Activated CD4-positive, alpha-beta T cell treated with anti-CD3 and anti-CD28 coated beads for 36 hours (primary cell): ENCODE measurements at regions not wholly inside any gene's neighbourhood (a gene's known extent, or its start where the extent isn't known, plus 50 kb on each side); places are given as distances from the start of the nearest gene placed in this dataset.

Experiments
- ATAC-seq: fragments of 200-7000 bp; cut with Tn5 transposase; one replicate; pipeline ENCODE4 v1.10.0; 2021; ENCODE audit warnings: mild to moderate bottlenecking, moderate library complexity
- CTCF ChIA-PET: fragments of 350-600 bp; sonication (Branson Sonifier 250); formaldehyde crosslinking; loops from one replicate; lab custom pipeline; 2021; ENCODE audit warnings: antibody characterized with exemption; lab: Charles Lee
- POLR2A ChIA-PET: fragments of 350-600 bp; sonication (Branson Sonifier 250); formaldehyde crosslinking; loops from one replicate; lab custom pipeline; 2021; ENCODE audit warnings: antibody characterized with exemption, inconsistent platforms; lab: Charles Lee
- DNase-seq: peaks from one replicate; pipeline ENCODE4 v3.0.0-alpha.2; 2020
- H3K27ac Mint-ChIP-seq: one replicate; pipeline ENCODE4 v1.8.0; 2021; ENCODE audit warnings: mixed read lengths
- H3K27me3 Mint-ChIP-seq: one replicate; pipeline ENCODE4 v1.8.0; 2021; ENCODE audit warnings: mixed read lengths
- H3K36me3 Mint-ChIP-seq: one replicate; pipeline ENCODE4 v1.8.0; 2021; ENCODE audit warnings: low read depth, mixed read lengths
- H3K4me1 Mint-ChIP-seq: one replicate; pipeline ENCODE4 v1.8.0; 2021; ENCODE audit warnings: mixed read lengths
- H3K4me3 Mint-ChIP-seq: one replicate; pipeline ENCODE4 v1.8.0; 2021; ENCODE audit warnings: mild to moderate bottlenecking, moderate library complexity, mixed read lengths
- H3K9me3 Mint-ChIP-seq: one replicate; pipeline ENCODE4 v1.8.0; 2021; ENCODE audit warnings: low read depth, mixed read lengths
- intact Hi-C, 2 experiments: fragments of 100-400 bp; cut with DNase I in 1 of 2; cut with micrococcal nuclease in 1 of 2; formaldehyde crosslinking; loops; one replicate each; pipeline versions ENCODE4 v1.14.2 to v1.15.1; 2022 to 2024; cut with DNase I, micrococcal nuclease

DNA sequence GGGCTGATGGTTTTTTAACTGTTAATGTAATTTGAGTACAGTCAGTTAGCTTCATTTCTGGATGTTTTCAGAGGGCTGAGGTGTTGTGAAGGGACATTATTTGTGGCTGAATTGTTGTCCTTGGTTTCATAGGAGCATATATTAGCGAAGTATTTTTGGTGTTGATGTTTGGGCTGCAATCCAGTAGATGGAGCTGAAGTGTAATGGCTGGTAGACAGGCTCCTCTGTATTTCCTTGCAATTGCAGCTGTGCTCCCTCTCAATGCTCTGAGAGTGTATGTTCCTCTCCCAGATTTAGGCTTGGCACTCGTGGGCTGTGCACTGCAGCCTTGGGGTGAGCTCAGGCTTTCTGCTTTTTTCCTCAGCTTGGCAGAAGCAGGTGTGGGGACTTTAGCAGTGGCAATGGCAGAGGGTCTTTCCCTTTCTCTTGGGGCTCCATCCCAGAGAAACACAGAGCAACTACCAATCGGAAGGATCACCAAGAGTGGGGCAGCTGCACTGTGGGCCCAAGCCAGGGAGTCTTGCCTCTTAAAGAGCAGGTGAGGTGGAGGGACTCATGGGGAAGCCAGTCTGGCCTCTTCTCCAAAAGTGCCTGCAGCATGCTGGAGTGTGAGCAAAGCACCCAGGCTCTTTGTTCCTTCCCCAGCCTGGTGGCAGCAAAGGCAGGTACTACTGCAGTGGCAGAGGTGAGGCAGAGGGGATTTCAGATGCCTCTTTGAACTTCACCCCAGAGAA, 544.4 kb downstream of the SH2D4B start:
- Mint-ChIP-seq H3K27me3 (no peaks in the 10 kb centered on the region), H3K9me3 (no peaks in the 10 kb centered on the region), H3K27ac (no peak overlapping the region), H3K36me3 (no peaks in the 10 kb centered on the region), H3K4me1 (no peaks in the 10 kb centered on the region), H3K4me3 (no peak overlapping the region)
- intact Hi-C loops: no loop called here
- DNase-seq (no peak), ATAC-seq (no peak)
- ChIA-PET POLR2A (no interaction called here), CTCF (no interaction called here)

DNA sequence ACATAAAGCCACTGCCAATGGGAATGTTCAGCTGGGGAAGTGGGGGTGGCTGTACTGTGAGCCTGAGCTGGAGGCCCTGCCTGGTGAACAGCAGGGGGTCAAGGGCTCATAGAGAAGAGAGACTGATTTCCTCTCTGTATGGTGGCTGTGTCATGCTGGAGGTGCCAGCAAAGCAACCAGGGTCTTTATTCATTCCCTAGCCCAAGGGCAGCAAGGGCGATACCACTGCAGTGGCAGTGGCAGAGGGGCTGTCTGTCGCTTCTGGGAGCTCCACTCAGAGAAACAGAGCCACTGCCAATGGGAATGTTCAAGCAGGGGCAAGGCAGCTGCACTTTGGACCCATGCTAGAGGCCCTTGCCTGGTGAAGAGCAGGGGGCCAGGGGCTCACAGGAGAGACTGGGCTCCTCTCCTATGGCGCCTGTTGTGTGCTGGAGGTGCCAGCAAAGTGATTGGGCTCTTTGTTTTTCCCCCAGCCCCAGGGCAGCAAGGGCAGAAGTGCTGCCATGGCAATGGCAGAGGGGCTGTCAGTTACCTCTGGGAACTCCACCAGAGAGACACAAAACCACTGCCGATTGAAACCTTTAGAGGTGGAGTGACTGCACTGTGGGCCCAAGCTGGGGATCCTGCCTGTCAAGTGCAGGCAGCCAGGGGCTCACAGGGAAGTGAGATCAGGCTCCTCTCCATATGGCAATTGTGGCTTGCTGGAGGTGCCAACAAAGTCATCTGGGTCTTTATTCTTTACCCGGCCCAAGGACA, 545.1 kb downstream of the SH2D4B start:
- no peaks in the 10 kb centered on the region for H3K36me3 Mint-ChIP-seq
- H3K27me3 Mint-ChIP-seq: no peaks in the 10 kb centered on the region
- DNase-seq (no peak), ATAC-seq (no peak)
- no peaks in the 10 kb centered on the region for H3K4me1 Mint-ChIP-seq
- ChIA-PET CTCF (no interaction called here), POLR2A (no interaction called here)
- no peak overlapping the region for H3K27ac Mint-ChIP-seq
- H3K9me3 Mint-ChIP-seq: no peaks in the 10 kb centered on the region
- H3K4me3 Mint-ChIP-seq: no peak overlapping the region
- intact Hi-C loops: no loop called here

DNA sequence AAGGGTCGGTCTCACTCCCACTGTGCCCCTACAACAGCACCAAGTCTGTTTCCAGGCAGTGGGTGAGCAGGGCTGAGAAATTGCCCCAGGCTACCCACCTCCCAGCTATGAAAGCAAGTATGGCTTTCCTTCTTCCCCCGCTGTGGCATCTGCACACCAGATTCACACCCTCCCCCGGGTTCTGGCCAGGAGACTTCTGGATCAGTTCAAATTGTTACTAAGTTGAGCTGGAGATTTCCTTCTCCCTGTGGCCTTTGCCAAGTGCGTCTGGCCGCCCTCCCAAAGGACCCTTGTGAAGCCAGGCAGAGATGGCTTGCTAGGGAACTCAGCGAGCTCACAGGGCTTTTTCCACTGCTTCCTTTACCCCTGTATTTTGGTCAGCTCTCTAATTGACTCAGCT, 555.4 kb downstream of the SH2D4B start:
- ChIA-PET POLR2A (no interaction called here), CTCF (no interaction called here)
- ATAC-seq (no peak), DNase-seq (no peak)
- no peak overlapping the region for H3K4me3 Mint-ChIP-seq
- peaks cover 2% of the 10 kb centered on the region for H3K27me3 Mint-ChIP-seq
- no peak overlapping the region for H3K27ac Mint-ChIP-seq
- no peaks in the 10 kb centered on the region for H3K4me1 Mint-ChIP-seq
- no peaks in the 10 kb centered on the region for H3K9me3 Mint-ChIP-seq
- intact Hi-C loops: no loop called here
- H3K36me3 Mint-ChIP-seq: no peaks in the 10 kb centered on the region

DNA sequence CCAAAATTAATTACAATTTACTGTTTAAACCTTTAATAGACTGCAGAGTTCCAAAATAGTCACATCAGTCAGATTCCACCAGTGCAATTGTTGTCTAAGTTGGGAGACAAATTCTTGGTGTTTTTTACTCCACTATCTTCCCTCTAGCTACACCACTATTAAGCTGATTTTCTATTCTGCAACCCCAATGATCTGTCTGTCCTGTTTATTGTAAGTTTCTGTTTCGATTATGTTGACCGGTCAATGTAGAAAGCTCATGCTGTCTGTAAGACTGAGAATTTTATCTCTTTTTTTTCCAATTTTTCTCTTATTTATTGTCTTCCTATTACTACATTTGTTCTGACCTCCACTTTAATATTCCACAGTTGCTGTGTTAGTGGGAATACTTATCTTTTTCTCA, 557.5 kb downstream of the SH2D4B start:
- no peaks in the 10 kb centered on the region for H3K36me3 Mint-ChIP-seq
- H3K27ac Mint-ChIP-seq: no peak overlapping the region
- no peak for ATAC-seq

DNA sequence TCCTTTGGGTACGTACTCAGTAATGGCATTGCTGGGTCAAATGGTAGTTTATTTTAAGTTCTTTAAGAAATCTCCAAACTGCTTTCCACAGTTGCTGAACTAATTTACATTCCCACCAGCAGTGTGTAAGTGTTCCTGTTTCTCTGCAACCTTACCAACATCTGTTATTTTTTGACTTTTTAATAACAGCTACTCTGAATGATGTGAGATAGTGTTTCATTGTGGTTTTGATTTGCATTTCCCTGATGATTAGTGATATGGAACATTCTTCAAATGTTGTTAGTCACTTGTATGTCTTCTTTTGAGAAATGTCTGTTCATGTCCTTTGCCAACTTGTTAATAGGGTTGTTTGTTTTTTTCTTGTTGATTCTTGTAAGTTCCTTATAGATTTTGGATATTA, 558.9 kb downstream of the SH2D4B start:
- no peaks in the 10 kb centered on the region for H3K9me3 Mint-ChIP-seq
- DNase-seq (no peak), ATAC-seq (no peak)
- ChIA-PET CTCF (no interaction called here), POLR2A (no interaction called here)
- peaks cover 2% of the 10 kb centered on the region for H3K27me3 Mint-ChIP-seq
- H3K4me3 Mint-ChIP-seq: no peak overlapping the region
- no peaks in the 10 kb centered on the region for H3K4me1 Mint-ChIP-seq
- no peaks in the 10 kb centered on the region for H3K36me3 Mint-ChIP-seq
- H3K27ac Mint-ChIP-seq: no peak overlapping the region
- intact Hi-C loops: no loop called here

More for the DNA sequence above, 557.5 kb downstream of the SH2D4B start:
- Mint-ChIP-seq H3K4me3 (no peak overlapping the region), H3K4me1 (no peaks in the 10 kb centered on the region), H3K9me3 (no peaks in the 10 kb centered on the region), H3K27me3 (peaks cover 2% of the 10 kb centered on the region)
- POLR2A ChIA-PET: no interaction called here
- no peak for DNase-seq
- intact Hi-C loops: no loop called here
- CTCF ChIA-PET: no interaction called here

DNA sequence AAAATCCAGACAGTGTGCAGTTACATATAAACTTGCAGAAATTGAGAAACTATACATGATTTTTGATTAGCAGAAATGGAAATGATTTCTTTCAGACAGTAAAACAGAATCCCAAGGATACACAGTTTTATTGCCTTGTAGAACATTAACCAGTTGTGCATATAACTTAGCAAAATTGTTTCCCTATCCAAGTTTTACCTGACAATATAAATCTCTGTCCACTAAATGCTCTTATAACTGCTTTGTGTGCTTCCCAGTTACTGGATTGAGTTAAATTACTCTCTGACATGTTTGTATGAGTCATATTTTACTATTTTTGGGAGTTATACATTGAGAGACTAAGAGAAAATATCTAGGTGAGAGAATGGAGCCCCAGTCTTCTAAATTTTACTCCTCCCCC, 563.4 kb downstream of the SH2D4B start:
- Mint-ChIP-seq H3K9me3 (no peaks in the 10 kb centered on the region), H3K27ac (no peak overlapping the region), H3K4me1 (no peaks in the 10 kb centered on the region), H3K4me3 (no peak overlapping the region), H3K27me3 (no peaks in the 10 kb centered on the region), H3K36me3 (no peaks in the 10 kb centered on the region)
- ATAC-seq (no peak), DNase-seq (no peak)
- intact Hi-C loops: no loop called here
- ChIA-PET POLR2A (interaction anchor here (0.5 kb wide), 1 partner anchor 93 kb away, joined by 3 read pairs; no protein-coding TSS in a partner anchor), CTCF (interaction anchor here (0.6 kb wide), 1 partner anchor 34 kb away, joined by 3 read pairs; no protein-coding TSS in a partner anchor)

DNA sequence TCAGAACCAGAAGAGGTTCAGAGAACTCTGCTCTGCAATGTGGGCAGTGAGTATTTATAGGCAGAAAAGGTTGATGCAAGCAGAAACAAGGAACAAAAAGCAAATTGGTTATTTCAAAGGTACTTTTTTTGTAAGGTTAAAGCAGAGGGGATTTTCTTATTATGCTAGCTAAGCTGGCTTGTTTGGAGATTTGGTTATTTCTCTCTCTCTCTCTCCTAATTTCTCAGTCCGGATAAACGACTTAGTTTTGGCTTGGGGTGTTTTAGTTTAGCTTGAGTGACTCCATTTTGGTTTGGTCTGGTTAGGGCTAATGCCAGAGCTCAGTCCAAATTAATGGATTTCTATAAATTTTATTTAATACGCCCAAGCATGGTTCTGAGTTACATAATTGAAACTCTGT, 566.8 kb downstream of the SH2D4B start:
- no peak for ATAC-seq
- CTCF ChIA-PET: no interaction called here
- no peaks in the 10 kb centered on the region for H3K36me3 Mint-ChIP-seq

DNA sequence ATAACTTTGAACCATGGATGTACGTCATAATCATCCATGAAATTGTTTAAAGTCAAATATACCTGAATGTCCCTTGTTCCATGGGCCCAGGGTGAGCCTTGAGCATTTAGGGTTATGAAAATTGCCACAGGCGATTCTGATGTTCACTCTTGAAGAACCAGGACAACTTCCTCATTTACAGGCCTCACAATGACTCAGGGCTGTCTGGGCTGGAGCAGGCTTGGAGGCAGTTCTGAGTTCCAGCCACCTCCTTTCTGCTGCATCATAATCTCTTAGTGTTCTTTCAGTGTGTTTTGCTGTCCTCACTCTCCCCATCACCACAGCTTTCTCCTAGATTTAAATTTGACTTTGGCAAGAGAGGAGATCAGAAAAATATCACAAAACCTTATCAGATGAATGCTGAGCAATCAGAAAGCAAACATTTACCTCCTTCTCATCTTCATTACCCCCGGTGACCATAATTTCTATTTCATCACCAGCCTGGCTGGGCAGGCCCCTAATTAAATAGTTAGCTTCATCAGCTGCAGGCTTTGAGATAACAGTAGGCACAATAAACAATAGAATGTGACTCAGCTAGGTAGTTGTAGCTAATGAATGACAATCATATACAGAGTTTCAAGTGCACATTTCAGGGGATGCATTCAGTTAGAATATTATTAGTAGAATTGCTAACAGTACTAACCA, 571.0 kb downstream of the SH2D4B start:
- DNase-seq: no peak
- CTCF ChIA-PET: no interaction called here
- POLR2A ChIA-PET: no interaction called here
- intact Hi-C loops: no loop called here
- Mint-ChIP-seq H3K36me3 (no peaks in the 10 kb centered on the region), H3K4me1 (no peaks in the 10 kb centered on the region), H3K27me3 (no peaks in the 10 kb centered on the region), H3K27ac (no peak overlapping the region), H3K9me3 (no peaks in the 10 kb centered on the region), H3K4me3 (no peak overlapping the region)
- no peak for ATAC-seq

More for the DNA sequence above, 566.8 kb downstream of the SH2D4B start:
- no peak for DNase-seq
- no peaks in the 10 kb centered on the region for H3K27me3 Mint-ChIP-seq
- no peaks in the 10 kb centered on the region for H3K9me3 Mint-ChIP-seq
- H3K4me1 Mint-ChIP-seq: no peaks in the 10 kb centered on the region
- H3K4me3 Mint-ChIP-seq: no peak overlapping the region
- no peak overlapping the region for H3K27ac Mint-ChIP-seq
- intact Hi-C loops: no loop called here
- POLR2A ChIA-PET: no interaction called here

DNA sequence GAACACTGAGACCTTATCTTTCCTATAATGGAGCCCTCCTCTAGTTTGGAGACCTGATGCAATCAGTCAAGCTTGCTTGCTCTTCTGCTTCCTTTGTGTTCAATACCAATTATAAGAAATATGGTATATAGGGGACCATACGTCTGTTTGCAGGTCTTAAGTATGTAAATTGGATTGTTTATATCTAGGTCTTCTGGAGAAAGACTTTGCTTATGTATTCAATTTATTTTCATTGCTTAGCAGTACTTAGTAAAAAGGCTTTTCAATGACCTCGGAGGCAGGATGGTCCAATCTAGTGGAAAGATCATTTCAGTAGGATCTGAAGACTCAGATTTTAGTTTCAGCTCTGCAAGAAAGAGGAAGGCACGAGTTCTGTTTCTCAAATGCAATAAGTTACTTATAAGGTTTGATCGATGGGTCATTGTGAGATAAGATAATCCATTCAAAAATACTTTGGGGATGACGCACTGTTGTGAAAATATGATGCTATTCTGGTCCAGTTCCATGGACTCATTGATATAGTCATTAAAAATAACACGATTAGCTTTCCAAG, 571.6 kb downstream of the SH2D4B start:
- CTCF ChIA-PET: no interaction called here
- no peak overlapping the region for H3K27ac Mint-ChIP-seq

DNA sequence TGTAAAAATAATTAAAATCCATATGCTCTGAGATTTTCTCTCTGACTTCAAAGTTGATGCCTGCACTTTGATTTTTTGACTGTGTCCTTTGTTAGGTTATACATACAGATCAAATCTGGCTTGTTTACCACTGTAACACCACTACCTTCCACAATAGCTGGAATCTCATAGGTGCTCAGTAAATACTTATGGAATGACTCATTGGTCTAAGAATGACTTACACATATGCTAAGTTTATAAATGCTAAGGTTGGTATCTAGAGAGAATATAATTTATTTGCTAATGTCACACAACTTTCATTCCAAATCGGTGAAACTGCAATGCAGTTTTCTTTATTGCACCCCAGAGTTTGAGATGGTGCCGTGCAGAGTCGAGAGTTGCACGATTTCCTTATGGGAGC, 578.5 kb downstream of the SH2D4B start:
- no peak overlapping the region for H3K4me3 Mint-ChIP-seq
- DNase-seq: no peak
- no peaks in the 10 kb centered on the region for H3K36me3 Mint-ChIP-seq
- POLR2A ChIA-PET: no interaction called here
- CTCF ChIA-PET: no interaction called here
- H3K27me3 Mint-ChIP-seq: no peaks in the 10 kb centered on the region
- H3K27ac Mint-ChIP-seq: no peak overlapping the region
- intact Hi-C loops: no loop called here
- ATAC-seq: no peak
- no peaks in the 10 kb centered on the region for H3K4me1 Mint-ChIP-seq
- no peaks in the 10 kb centered on the region for H3K9me3 Mint-ChIP-seq

More for the DNA sequence above, 571.6 kb downstream of the SH2D4B start:
- intact Hi-C loops: no loop called here
- H3K27me3 Mint-ChIP-seq: no peaks in the 10 kb centered on the region
- H3K36me3 Mint-ChIP-seq: no peaks in the 10 kb centered on the region
- DNase-seq (no peak), ATAC-seq (no peak)
- H3K9me3 Mint-ChIP-seq: no peaks in the 10 kb centered on the region
- POLR2A ChIA-PET: no interaction called here
- no peaks in the 10 kb centered on the region for H3K4me1 Mint-ChIP-seq
- no peak overlapping the region for H3K4me3 Mint-ChIP-seq

DNA sequence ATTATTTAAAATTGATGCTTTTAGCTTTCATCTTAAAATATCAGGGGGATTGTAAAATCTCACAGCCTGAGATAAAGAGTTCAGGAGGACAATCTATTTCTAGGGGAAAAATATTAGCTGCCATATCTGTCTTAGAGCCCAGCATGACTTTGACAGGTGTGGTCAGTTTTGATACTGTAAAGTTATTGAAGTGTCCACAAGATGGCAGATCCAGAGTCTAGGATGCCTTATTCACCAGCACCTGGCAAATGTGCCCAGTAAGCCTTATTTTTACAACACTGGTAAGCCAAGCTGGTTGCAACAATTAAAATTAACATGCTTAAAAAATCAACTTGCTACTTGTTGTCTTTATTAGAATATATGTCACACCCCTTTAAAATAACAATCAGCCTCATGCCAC, 579.3 kb downstream of the SH2D4B start:
- no peak for DNase-seq
- ChIA-PET CTCF (interaction anchor here (1.0 kb wide), 1 partner anchor 15 kb away, joined by 3 read pairs; no protein-coding TSS in a partner anchor), POLR2A (no interaction called here)
- Mint-ChIP-seq H3K27ac (no peak overlapping the region), H3K9me3 (no peaks in the 10 kb centered on the region), H3K36me3 (no peaks in the 10 kb centered on the region), H3K4me1 (no peaks in the 10 kb centered on the region), H3K4me3 (no peak overlapping the region), H3K27me3 (no peaks in the 10 kb centered on the region)
- no peak for ATAC-seq
- intact Hi-C loops: no loop called here
